Upper lobe of right lung (tissue), 1 donor: ENCODE measurements at regions not wholly inside any gene's neighbourhood (a gene's known extent, or its start where the extent isn't known, plus 50 kb on each side); places are given as distances from the start of the nearest gene placed in this dataset.

Experiments
- ATAC-seq: fragments of 200-7000 bp; cut with Tn5 transposase; one replicate; pipeline ENCODE4 v1.9.1; 2020; ENCODE audit warnings: mild to moderate bottlenecking, moderate library complexity
- DNase-seq: peaks from one replicate; pipeline ENCODE4 v3.0.0-alpha.2; 2020
- H3K27ac ChIP-seq: fragments of 200-600 bp; one replicate; pipeline ENCODE4 v1.8.0; 2022
- H3K27me3 ChIP-seq: fragments of 200-600 bp; one replicate; pipeline ENCODE4 v1.8.0; 2022; ENCODE audit warnings: mild to moderate bottlenecking
- H3K36me3 ChIP-seq: fragments of 200-600 bp; one replicate; pipeline ENCODE4 v1.8.0; 2022
- H3K4me1 ChIP-seq: fragments of 200-600 bp; one replicate; pipeline ENCODE4 v1.8.0; 2022
- H3K4me3 ChIP-seq: fragments of 200-600 bp; one replicate; pipeline ENCODE4 v1.8.0; 2022; ENCODE audit warnings: mild to moderate bottlenecking
- H3K9me3 ChIP-seq: fragments of 200-600 bp; one replicate; pipeline ENCODE4 v1.8.0; 2022
- CTCF ChIP-seq: fragments of 200-600 bp; IDR thresholded peaks from one replicate; pipeline ENCODE4 v1.8.0; 2022; ENCODE audit warnings: antibody characterized with exemption
- intact Hi-C: fragments of 100-400 bp; cut with DNase I; formaldehyde crosslinking; loops from one replicate; pipeline ENCODE4 v1.11.0; 2022
- donor health status: DM: no; HTN: yes; CAD: no; lungs with severe emphysema.

DNA sequence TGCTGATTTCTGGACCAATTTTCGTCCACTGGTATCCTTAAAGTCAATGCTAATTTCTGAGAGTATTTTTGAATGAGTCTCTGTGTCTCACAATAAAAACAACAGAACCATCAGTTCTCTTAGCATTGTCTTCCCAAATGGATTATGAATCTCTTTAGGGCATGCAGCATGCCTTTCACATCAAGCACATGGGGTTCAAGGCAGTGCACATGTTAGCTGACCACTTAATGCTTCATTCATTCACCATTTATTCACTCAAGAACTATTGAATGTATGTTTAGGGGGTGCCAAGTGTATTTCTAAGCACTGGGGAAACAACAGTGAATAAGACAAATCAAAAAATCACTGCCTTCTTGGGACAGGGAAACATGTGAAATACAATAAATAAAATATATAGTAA, 126.7 kb upstream of the SLC44A3 start:
- no peaks in the 10 kb centered on the region for H3K36me3 ChIP-seq
- no peaks in the 10 kb centered on the region for H3K4me1 ChIP-seq
- intact Hi-C loops = no loop called here
- ATAC-seq (no peak), DNase-seq (no peak)
- TF ChIP-seq CTCF = no peak
- H3K27me3 ChIP-seq = no peaks in the 10 kb centered on the region
- H3K9me3 ChIP-seq = no peaks in the 10 kb centered on the region
- no peak overlapping the region for H3K4me3 ChIP-seq
- H3K27ac ChIP-seq = no peak overlapping the region

- Histone ChIP-seq H3K4me1 (no peaks in the 10 kb centered on the region), H3K27me3 (no peaks in the 10 kb centered on the region), H3K36me3 (no peaks in the 10 kb centered on the region), H3K4me3 (no peak overlapping the region), H3K27ac (no peak overlapping the region), H3K9me3 (no peaks in the 10 kb centered on the region)
- intact Hi-C loops = no loop called here
- TF ChIP-seq CTCF = no peak
- no peak for DNase-seq
- no peak for ATAC-seq
Observed at GRCh38 chr1:94693029-94693428, 127.1 kb upstream of the SLC44A3 start.

DNA sequence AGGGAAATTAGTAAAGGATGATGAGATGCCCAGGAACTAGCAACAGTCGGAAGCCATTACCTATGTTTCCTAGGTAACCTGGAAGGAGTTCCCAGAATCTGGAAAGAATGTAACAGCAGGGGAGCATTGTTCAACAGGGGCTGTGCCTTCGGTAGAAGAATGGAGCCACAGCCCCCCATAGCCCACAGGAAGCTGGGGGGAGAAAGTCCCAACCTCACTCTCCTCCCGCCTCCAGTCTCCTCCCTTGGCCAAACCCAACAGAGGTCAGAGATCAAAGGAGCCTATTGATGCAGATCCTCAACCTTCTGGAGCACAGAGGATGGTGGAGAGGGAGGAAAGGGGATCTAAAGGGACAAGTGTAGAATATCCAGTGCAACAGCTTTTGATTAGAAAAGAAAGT, 131.5 kb upstream of the SLC44A3 start:
- Histone ChIP-seq H3K4me1 (no peaks in the 10 kb centered on the region), H3K27ac (no peak overlapping the region), H3K36me3 (no peaks in the 10 kb centered on the region), H3K27me3 (no peaks in the 10 kb centered on the region), H3K9me3 (no peaks in the 10 kb centered on the region), H3K4me3 (no peak overlapping the region)
- intact Hi-C loops = no loop called here
- DNase-seq = no peak
- TF ChIP-seq CTCF = no peak
- no peak for ATAC-seq

- no peak for TF ChIP-seq CTCF
- Histone ChIP-seq H3K27ac (no peak overlapping the region), H3K36me3 (no peaks in the 10 kb centered on the region), H3K9me3 (no peaks in the 10 kb centered on the region), H3K4me1 (no peaks in the 10 kb centered on the region), H3K4me3 (no peak overlapping the region), H3K27me3 (no peaks in the 10 kb centered on the region)
- no peak for DNase-seq
- intact Hi-C loops = no loop called here
- no peak for ATAC-seq
Observed at GRCh38 chr1:94686882-94687281, 133.3 kb upstream of the SLC44A3 start.

GRCh38 chr1:94684690-94685250, 135.4 kb upstream of the SLC44A3 start:
- intact Hi-C loops = no loop called here
- Histone ChIP-seq H3K4me3 (no peak overlapping the region), H3K27me3 (no peaks in the 10 kb centered on the region), H3K4me1 (no peaks in the 10 kb centered on the region), H3K9me3 (no peaks in the 10 kb centered on the region), H3K27ac (no peak overlapping the region), H3K36me3 (no peaks in the 10 kb centered on the region)
- TF ChIP-seq CTCF = no peak
- ATAC-seq (peak; percentile 21), DNase-seq (no peak)

DNA sequence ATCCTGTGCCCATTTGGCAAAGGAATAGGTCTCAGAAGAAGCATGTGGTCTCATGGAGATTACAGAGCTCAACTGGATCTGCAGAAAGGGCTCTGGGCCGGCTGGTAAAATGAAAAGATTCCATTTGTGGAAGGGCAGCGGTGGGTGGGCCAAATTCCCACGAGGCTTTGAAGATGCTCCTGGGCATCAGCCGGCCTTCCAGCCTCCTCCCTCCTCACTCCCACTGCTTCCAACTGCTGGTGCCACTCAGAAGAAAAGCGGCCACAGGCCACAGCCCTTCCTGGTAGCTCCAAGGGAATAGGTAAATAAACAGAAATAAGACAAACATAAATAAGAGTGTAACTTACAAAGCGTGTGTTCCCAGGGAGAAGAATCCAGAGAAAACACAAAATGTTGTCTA, 136.3 kb upstream of the SLC44A3 start:
- TF ChIP-seq CTCF = no peak

More for the DNA sequence above, 136.3 kb upstream of the SLC44A3 start:
- intact Hi-C loops = no loop called here
- no peaks in the 10 kb centered on the region for H3K27me3 ChIP-seq
- no peak overlapping the region for H3K4me3 ChIP-seq
- H3K4me1 ChIP-seq = no peaks in the 10 kb centered on the region
- DNase-seq (no peak), ATAC-seq (no peak)
- no peaks in the 10 kb centered on the region for H3K36me3 ChIP-seq
- no peak overlapping the region for H3K27ac ChIP-seq
- H3K9me3 ChIP-seq = no peaks in the 10 kb centered on the region
